Skeletal muscle cell (primary cell): ENCODE measurements at regions not wholly inside any gene's neighbourhood (a gene's known extent, or its start where the extent isn't known, plus 50 kb on each side); places are given as distances from the start of the nearest gene placed in this dataset.
"Not testable (repeated sequence)": the region's sequence is repeated elsewhere in the genome, so short reads cannot be mapped to it uniquely, and the experiment has no call there.

ENCODE experiments used
- DNase-seq: peaks from one replicate; pipeline ENCODE4 v3.0.0-alpha.2; 2010; ENCODE audit warnings: low read depth
- H3K4me3 ChIP-seq: 2 replicates; pipeline ENCODE4 v1.5.1; 2011; ENCODE audit warnings: low read depth, mild to moderate bottlenecking, control low read depth, low read length, moderate library complexity

DNA sequence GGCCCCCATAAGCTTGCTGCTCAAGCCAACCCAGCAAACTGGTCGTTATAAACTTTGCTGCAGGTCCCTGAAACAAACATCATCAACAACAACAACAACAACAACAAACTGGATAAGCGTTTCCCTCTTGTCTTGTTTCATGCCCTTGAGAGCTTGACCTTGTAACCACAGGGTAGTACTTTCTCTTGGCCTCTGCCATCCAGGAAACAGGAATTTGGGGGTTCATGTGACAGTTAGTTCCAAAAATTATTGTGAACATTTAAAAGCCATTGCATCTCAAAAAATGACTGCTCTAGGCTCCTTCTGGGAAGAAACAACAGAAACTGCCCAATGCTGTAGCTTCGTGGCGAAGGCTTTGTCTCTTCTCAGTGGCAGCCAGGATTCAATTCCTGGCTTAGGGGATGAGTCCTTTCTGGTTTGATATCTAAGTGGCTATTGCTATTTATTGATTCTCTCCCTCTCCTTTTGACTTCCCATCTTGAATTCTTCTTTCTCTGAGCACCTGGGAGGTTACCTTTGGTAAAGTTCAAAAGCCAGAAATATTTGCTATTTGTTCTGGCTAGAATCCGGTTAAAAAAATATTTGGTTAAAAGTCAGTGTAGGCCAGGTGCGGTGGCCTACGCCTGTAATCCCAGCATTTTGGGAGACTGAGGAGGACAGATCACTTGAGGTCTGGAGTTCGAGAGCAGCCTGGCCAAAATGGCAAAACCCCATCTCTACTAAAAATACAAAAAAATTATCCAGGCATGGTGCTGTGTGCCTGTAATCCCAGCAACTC lies 52.0 kb upstream of the CPM start:
- no peak overlapping the region for H3K4me3 ChIP-seq
- DNase-seq = no peak

DNA sequence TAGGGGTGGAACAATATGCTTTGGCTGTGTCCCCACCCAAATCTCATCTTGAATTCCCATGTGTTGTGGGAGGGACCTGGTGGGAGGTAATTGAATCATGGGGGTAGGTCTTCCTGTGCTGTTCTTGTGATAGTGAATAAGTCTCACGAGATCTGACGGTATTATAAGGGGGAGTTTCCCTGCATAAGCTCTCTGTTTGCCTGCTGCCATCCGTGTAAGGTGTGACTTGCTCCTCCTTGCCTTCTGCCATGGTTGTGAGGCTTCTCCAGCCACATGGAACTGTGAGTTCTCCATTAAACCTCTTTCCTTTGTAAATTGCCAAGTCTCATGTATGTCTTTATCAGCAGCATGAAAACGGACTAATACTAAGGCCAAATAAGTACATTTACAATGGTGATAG lies 64.6 kb upstream of the CPM start:
- DNase-seq = not testable (repeated sequence)

DNA sequence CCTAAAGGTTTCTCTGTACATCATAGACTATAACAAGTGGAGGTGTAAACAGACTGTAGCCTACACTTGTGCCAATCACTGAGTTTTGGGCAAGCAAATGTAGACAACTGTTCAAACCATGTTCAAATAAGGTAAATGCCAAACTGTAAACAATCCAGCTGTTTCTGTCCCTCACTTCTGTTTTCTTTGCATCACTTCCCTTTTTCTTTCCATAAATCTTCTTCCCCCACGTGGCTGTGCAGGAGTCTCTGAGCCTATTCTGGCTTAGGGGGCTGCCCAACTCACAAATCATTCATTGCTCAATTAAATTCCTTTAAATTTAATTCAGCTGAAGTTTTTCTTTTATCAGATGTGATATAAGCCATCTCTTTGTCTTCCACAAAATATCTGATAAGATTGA lies 65.1 kb upstream of the CPM start:
- no peak overlapping the region for H3K4me3 ChIP-seq
- DNase-seq = no peak

More for the DNA sequence above, 64.6 kb upstream of the CPM start:
- H3K4me3 ChIP-seq = not testable (repeated sequence)

DNA sequence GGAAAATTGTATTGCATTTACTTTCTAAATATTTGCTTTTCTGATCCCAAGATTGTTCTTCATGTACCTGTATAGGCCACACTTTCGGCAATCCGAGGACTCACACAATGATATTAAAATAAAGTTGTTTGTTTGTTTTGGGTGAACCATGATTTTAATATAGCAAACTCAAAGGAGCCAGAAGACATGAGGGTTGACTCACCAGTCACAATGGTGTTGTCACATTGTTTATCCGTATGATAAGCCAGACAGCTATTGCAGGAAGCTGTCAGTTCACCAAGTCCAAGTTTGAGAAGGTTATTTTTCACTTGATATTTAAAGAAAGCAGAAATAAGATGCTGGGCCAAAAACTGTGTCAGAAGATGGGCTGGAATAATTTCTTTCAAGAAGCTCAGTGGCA lies 67.1 kb upstream of the CPM start:
- DNase-seq = no peak
- no peak overlapping the region for H3K4me3 ChIP-seq

GRCh38 chr12:69000540-69001243 lies 67.7 kb upstream of the CPM start:
- H3K4me3 ChIP-seq = no peak overlapping the region
- no peak for DNase-seq

DNA sequence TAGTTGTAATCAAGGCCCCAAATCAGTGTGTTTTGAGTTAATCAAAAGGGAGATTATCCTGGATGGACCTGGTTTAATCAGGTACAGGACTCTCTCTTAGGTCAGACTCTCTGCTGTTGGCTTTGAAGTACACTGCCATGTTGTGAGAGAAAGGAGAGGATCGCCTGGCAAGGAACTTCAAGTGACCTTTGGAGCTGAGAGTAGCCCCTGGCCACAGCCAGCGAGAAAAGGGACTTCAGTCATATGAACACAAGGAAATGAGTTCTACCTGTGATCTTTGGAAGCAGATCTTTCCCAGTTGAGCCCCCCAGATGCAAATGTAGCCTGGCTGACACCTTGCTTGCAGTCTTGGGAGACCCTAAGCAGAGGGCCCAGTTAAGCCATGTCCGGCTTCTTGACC lies 68.3 kb upstream of the CPM start:
- DNase-seq = no peak
- no peak overlapping the region for H3K4me3 ChIP-seq

DNA sequence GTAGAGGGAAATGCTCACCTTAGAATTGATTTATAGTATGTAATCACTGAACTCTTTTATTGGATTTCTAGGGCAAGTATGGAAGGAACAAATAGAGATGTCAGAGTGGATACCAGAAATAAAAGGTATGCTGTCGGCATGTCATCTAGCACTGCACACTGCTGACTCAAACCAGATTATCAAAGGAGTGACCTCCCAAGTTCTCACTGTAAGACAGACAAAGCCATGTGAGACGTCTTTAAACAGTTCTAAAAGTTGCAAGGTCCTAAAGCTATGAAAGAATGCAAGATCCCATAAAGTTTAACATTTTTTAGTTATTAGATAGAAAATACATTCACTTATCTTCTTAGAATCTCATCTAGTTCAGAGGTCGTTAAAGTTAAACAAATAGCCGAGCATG lies 70.0 kb upstream of the CPM start:
- no peak overlapping the region for H3K4me3 ChIP-seq
- no peak for DNase-seq

GRCh38 chr12:69003991-69004390 lies 71.0 kb upstream of the CPM start:
- no peak overlapping the region for H3K4me3 ChIP-seq
- no peak for DNase-seq

DNA sequence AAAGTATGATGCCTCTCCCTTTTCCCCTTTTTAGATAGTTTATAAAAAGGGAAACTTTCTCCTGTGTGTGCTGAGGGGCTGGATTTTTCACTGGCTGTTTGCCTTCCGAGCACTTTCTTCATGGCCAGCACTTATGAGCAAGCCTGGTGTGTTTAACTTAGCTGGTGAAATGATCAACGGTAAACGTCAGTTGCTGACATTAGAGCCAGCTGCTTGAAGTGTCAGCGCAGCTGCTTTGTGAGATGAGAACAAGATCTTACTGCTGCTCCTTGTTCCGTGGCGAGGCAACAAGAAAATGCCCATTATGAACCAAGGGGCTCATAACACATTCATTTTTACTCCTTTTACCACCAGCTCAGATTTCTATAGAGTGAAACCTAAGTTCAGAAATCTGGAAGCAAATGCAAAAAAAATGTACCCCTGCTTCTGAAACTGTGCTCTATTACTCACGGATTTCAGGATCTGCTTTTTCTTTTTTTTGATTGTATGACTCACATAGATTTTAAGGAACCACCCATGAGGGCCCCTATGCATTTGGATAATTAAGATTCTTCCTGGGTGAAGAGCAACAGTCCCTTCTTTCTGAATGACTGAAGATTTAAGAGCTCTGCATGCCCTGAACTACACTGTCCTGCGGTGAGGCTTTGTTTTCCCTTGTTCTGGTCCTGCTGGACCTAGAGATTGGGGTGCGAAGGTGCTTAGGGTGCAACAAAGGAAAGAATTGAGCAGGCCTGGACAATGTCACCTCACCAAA lies 74.3 kb upstream of the CPM start:
- peak; percentile 87 for DNase-seq
- H3K4me3 ChIP-seq = peak overlapping the region; percentile 39

DNA sequence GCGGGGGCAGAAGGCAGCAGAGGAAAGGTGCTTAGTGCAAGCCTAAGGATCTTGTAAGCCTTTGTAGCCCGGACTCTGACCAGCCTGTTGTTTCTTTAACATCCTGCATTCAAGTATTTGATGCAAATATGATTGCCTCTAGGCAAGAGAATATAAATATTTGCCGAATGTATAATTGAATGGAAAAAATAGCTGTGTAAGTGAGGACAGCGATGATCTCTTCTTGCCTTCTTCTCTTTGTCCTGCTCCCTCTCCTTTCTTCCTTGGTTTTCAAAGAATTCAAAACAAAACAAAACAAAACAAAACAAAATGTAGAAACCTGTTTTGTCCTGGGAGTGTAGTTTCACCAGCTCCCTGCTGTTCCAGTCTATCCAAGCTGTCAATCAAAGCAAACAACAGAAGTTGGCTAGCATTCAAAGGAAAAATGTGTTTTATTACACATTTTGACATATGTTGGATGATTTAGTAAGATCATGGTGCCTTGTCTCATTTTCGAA lies 74.9 kb upstream of the CPM start:
- H3K4me3 ChIP-seq = peak overlapping the region; percentile 39
- DNase-seq = no peak

DNA sequence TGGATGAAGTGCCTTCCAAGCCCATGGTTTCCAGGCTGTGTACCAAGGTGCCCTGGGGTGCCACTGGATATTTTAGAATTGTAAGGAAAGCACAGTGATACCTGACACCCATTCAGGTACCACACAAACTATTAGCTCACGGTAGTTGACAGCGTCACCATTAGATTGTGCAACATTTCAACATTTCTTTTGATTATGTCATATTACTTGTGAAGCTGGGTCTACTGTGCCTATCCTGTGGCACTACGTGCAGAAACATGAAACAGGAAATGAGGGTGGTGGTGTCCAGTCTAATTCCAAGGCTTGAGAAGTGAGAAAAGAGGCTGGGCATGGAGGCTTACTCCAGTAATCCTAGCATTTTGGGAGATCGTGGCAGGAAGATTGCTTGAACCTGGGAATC lies 75.5 kb upstream of the CPM start:
- DNase-seq = no peak
- H3K4me3 ChIP-seq = no peak overlapping the region

- no peak overlapping the region for H3K4me3 ChIP-seq
- DNase-seq = no peak
Observed at GRCh38 chr12:69014047-69014446, 81.1 kb upstream of the CPM start.

GRCh38 chr12:69015017-69015416 lies 82.0 kb upstream of the CPM start:
- no peak for DNase-seq

DNA sequence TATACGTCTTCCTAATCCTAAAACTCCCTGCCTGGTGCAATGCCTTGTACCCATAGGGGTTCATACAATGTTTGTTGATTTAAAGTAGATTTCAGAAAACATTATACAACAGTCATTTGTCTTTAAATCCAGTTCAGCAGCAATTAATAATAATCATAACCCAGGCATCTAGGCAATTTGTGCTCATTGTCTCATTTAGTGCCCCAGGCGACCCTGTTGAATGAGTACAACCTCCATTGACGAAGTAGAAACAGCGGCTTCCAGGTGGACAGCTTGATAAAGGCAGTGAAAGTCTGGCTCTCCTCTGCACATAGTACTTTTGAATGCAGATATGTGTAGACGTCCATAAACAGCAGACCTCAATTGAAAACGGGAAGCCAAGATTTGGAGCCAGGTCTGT lies 82.9 kb upstream of the CPM start:
- H3K4me3 ChIP-seq = no peak overlapping the region
- DNase-seq = no peak

More at GRCh38 chr12:69015017-69015416, 82.0 kb upstream of the CPM start:
- H3K4me3 ChIP-seq = no peak overlapping the region

DNA sequence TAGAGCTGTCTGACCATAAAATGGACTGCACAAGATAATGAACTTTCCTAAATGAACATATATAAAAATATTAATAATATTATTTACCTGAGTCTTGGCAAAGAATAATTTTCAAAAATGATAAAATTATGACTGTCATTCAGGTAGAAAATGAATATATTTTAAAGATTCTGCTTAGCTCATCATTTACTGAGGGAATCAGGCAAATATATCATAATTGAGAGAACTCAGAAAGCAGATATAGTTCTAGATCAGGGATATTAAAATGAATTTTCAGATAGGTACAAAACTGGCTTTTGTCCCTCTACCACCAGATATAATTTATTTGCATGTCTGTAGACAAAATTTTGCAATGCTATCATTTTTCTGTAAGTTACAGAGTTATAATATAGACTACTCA lies 86.1 kb upstream of the CPM start:
- no peak for DNase-seq
- H3K4me3 ChIP-seq = no peak overlapping the region

- no peak for DNase-seq
- H3K4me3 ChIP-seq = no peak overlapping the region
Observed at GRCh38 chr12:69019910-69020309, 86.9 kb upstream of the CPM start.

GRCh38 chr12:69022674-69023073 lies 89.7 kb upstream of the CPM start:
- no peak for DNase-seq
- H3K4me3 ChIP-seq = no peak overlapping the region

- no peak overlapping the region for H3K4me3 ChIP-seq
- DNase-seq = no peak
Observed at GRCh38 chr12:69023840-69024239, 90.9 kb upstream of the CPM start.

DNA sequence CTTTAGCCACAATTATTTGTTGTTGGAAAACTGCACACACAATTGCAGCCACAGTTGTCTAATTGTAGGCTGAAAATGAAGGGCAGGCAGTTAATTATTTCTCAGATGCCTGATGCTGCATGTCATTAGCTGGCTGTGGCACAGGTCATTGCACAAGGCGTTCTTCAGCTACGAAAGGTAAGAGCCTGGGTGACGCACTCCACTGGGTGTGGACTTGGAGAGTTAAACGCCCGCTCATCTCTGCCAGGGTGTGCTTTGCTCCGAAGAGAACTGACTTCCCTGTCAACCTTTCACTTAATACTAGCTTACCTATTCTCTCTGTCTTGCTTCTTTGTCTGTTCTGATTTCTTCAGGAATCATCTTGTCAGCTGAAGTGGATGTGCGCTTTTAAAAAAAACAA lies 91.4 kb upstream of the CPM start:
- no peak overlapping the region for H3K4me3 ChIP-seq
- DNase-seq = no peak

- no peak for DNase-seq
- H3K4me3 ChIP-seq = no peak overlapping the region
Observed at GRCh38 chr12:69024907-69025306, 91.9 kb upstream of the CPM start.
